ENCODE measurements at regions not wholly inside any gene's neighbourhood (a gene's known extent, or its start where the extent isn't known, plus 50 kb on each side); places are given as distances from the start of the nearest gene placed in this dataset.

DNA sequence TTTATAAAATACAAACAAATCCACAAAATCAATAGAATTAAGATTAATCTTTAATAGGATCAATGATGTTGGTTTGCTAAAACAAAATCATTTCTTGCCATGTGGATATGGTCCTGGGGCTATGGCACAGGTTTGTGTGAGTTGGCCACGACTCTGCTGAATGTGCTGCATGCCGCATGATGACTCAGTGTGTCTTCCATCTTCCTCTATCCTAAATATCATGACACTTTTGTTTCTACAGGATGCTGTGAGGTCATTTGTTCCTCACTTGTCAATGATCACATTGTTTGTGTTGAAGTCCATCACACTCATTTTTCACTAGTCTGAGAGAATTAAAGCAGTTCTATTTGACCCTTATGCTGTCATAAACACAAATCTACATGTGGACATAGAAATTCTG lies 167.2 kb upstream of the ZBED5 start:
- TF ChIP-seq GLIS3 (CRISPR knock-in tag; IDR thresholded peaks at IDR 0.05) (no peak), ARNTL (CRISPR knock-in tag; IDR thresholded peaks at IDR 0.05; ENCODE audit: borderline replicate concordance, low read depth) (no peak), ZFP30 (CRISPR knock-in tag; IDR thresholded peaks at IDR 0.05) (no peak), ISL1 (CRISPR knock-in tag; IDR thresholded peaks at IDR 0.05) (no peak), RARB (CRISPR knock-in tag; IDR thresholded peaks at IDR 0.05) (no peak)

Measured in SK-N-SH treated with all-trans-retinoic acid at 6 μM for 48 hours (cell line).